HEK293T (cell line): ENCODE measurements at regions not wholly inside any gene's neighbourhood (a gene's known extent, or its start where the extent isn't known, plus 50 kb on each side); places are given as distances from the start of the nearest gene placed in this dataset.

Source experiments
- CTCF ChIA-PET: fragments of 350-600 bp; formaldehyde crosslinking; extraction: SDS; loops from one replicate; lab custom pipeline; 2021; ENCODE audit warnings: antibody characterized with exemption, inconsistent platforms; lab: Yijun Ruan, JAX
- POLR2A ChIA-PET: fragments of 350-600 bp; formaldehyde crosslinking; extraction: SDS; loops from one replicate; lab custom pipeline; 2020; ENCODE audit warnings: antibody characterized with exemption, inconsistent platforms; lab: Yijun Ruan, JAX
- DNase-seq: peaks from one replicate; pipeline ENCODE4 v3.0.0; 2012; ENCODE audit warnings: mixed read lengths; ENCODE audit errors: extremely low spot score
- ARNT ChIP-seq: fragments of 450-650 bp; IDR thresholded peaks from 2 replicates; pipeline ENCODE4 v1.6.1; 2017; ENCODE audit warnings: mild to moderate bottlenecking
- BHLHE40 ChIP-seq: fragments of 450-650 bp; IDR thresholded peaks from 2 replicates; pipeline ENCODE4 v1.6.1; 2016; ENCODE audit warnings: mild to moderate bottlenecking, moderate library complexity, borderline replicate concordance
- CTBP1 ChIP-seq: fragments of 450-650 bp; IDR thresholded peaks from 2 replicates; pipeline ENCODE4 v1.6.1; 2016; ENCODE audit warnings: borderline replicate concordance
- ELF4 ChIP-seq: fragments of 450-650 bp; IDR thresholded peaks from 2 replicates; pipeline ENCODE4 v1.6.1; 2017; ENCODE audit warnings: antibody characterized with exemption
- FOXA1 ChIP-seq: fragments of 450-650 bp; IDR thresholded peaks from 2 replicates; pipeline ENCODE4 v1.6.1; 2016; ENCODE audit warnings: mild to moderate bottlenecking
- FOXK2 ChIP-seq: fragments of 450-650 bp; IDR thresholded peaks from 2 replicates; pipeline ENCODE4 v1.6.1; 2016; ENCODE audit warnings: mild to moderate bottlenecking
- FOXM1 ChIP-seq: fragments of 450-650 bp; IDR thresholded peaks from 2 replicates; pipeline ENCODE4 v1.6.1; 2017; ENCODE audit warnings: mild to moderate bottlenecking, borderline replicate concordance
- HDGF ChIP-seq: fragments of 450-650 bp; IDR thresholded peaks from 2 replicates; pipeline ENCODE4 v1.6.1; 2017; ENCODE audit warnings: antibody characterized with exemption, borderline replicate concordance
- L3MBTL2 ChIP-seq: fragments of 450-650 bp; conservative IDR thresholded peaks from 2 replicates; pipeline ENCODE4 v1.6.1; 2016; ENCODE audit warnings: mild to moderate bottlenecking
- LEF1 ChIP-seq: fragments of 450-650 bp; IDR thresholded peaks from 2 replicates; pipeline ENCODE4 v1.6.1; 2017; ENCODE audit warnings: mild to moderate bottlenecking, borderline replicate concordance
- NFRKB ChIP-seq: fragments of 450-650 bp; IDR thresholded peaks from 2 replicates; pipeline ENCODE4 v1.6.1; 2016; ENCODE audit warnings: mild to moderate bottlenecking, moderate library complexity
- PKNOX1 ChIP-seq: fragments of 450-650 bp; IDR thresholded peaks from 2 replicates; pipeline ENCODE4 v1.6.1; 2016
- SP1 ChIP-seq: fragments of 450-650 bp; IDR thresholded peaks from 2 replicates; pipeline ENCODE4 v1.6.1; 2017
- SUZ12 ChIP-seq: fragments of 450-650 bp; IDR thresholded peaks from 2 replicates; pipeline ENCODE4 v1.6.1; 2016; ENCODE audit warnings: mild to moderate bottlenecking
- TARDBP ChIP-seq: fragments of 450-650 bp; IDR thresholded peaks from 2 replicates; pipeline ENCODE4 v1.6.1; 2016
- ZNF384 ChIP-seq: fragments of 450-650 bp; IDR thresholded peaks from 2 replicates; pipeline ENCODE4 v1.6.1; 2016

GRCh38 chr13:22744688-22745452 is 435.9 kb upstream of the SGCG start:
- CTCF ChIA-PET: no interaction called here
- POLR2A ChIA-PET: no interaction called here
- no peak for DNase-seq
- TF ChIP-seq ELF4 (no peak), FOXA1 (no peak), FOXK2 (no peak), TARDBP (no peak), CTBP1 (no peak), NFRKB (no peak), ARNT (no peak), FOXM1 (no peak), LEF1 (no peak), BHLHE40 (no peak), L3MBTL2 (no peak), SUZ12 (no peak), ZNF384 (no peak), PKNOX1 (no peak), SP1 (no peak), HDGF (no peak)

DNA sequence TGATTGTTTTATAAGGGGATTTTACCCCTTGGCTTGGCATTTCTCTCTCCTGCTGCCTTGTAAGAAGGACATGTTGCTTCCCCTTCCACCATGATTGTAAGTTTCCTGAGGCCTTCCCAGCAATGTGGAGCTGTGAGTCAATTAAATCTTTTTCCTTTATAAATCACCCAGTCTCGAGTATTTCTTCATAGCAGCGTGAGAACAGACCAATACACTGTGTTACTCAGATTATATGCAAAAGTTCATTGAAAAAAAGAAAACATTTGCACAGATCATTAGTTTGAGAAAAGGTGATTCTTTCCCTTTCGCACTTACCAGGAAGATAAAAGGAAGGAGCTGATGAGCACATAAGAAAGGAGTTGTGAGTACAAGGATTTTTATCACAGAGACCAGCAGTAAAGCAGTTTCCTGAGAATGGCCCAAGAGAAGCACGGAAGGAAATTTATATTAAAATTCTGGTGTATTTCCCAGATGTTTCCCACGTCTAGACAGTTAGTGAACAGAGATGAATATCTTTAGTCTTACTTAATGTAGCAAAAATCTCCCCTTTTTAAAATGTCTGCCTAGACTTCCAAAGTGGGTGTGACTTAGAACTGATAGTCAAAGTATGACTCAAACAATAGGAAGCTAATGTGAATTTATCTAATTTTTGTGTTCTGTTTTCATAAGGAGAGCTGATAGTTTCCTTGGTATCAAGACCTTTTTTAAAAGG is 431.8 kb upstream of the SGCG start:
- DNase-seq: no peak
- POLR2A ChIA-PET: no interaction called here
- no peak for TF ChIP-seq ELF4
- no peak for TF ChIP-seq CTBP1
- TF ChIP-seq BHLHE40: no peak
- TF ChIP-seq NFRKB: no peak
- TF ChIP-seq PKNOX1: no peak
- TF ChIP-seq SP1: no peak
- TF ChIP-seq FOXK2: no peak
- no peak for TF ChIP-seq L3MBTL2
- TF ChIP-seq FOXA1: no peak
- no peak for TF ChIP-seq ARNT
- TF ChIP-seq SUZ12: no peak
- no peak for TF ChIP-seq LEF1
- TF ChIP-seq ZNF384: no peak
- CTCF ChIA-PET: no interaction called here

- TF ChIP-seq NFRKB: no peak
- no peak for TF ChIP-seq CTBP1
- no peak for TF ChIP-seq LEF1
- TF ChIP-seq FOXA1: no peak
- no peak for TF ChIP-seq ARNT
- TF ChIP-seq FOXK2: no peak
- ChIA-PET POLR2A (no interaction called here), CTCF (no interaction called here)
- DNase-seq: no peak
These were observed 431.2 kb upstream of the SGCG start for GRCh38 chr13:22749626-22750025.

DNA sequence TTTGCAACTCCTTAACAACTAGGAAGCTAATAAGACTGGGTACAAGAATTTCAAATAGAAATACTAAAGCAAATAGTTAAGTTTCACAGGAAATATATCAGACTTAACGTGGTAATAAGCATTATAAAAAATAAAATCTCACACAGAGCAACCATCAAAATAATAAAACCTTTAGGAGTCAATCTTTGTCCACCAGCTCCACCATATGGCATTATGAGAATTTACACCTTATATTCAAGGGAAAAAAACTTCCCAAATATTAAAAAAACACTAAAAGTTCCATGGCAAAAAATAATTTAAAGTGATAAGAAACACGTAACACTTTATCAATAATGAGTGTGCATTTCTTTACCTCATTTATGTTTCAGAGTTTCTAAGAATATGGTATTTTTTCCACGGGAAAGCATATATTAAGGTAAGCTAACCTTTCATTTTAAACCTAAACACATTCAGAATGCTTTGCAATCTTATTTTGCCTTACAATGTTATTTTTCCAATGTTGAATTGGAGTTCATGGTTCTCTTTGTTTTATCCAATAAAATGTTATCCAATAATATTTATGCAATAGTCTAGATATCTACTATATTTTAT is 423.2 kb upstream of the SGCG start:
- DNase-seq: no peak

DNA sequence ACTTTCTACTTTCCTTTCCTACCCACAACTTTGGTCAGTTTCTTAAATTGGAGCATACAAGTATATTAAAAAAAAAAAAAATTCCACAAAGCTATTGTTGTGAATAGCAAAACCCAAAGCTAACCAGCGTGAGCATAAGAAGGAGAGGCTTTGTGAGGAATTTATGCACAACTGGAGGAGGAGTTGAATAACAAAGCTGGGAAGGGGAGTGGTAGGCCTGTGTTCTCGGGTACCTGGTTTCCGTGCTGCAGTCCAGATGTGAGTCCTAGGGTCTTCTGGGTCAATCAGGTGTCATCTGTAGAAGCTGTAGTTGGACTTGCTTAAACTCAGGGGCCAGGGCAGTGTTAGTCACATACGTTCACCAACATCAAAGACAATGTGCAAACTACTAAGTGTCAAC is 422.5 kb upstream of the SGCG start:
- TF ChIP-seq FOXM1: no peak
- ChIA-PET POLR2A (no interaction called here), CTCF (interaction anchor here (0.7 to 1.0 kb wide), 2 partner anchors 535 to 1082 kb away, joined by 3 read pairs; no protein-coding TSS in a partner anchor)
- DNase-seq: no peak

More for the DNA sequence above, 423.2 kb upstream of the SGCG start:
- CTCF ChIA-PET: interaction anchor here (0.6 to 1.0 kb wide), 3 partner anchors 36 to 1082 kb away, joined by 3 to 5 read pairs (median 3); no protein-coding TSS in a partner anchor
- TF ChIP-seq PKNOX1 (no peak), ZNF384 (peak; percentile 15; the same call in 1 of the 2 replicates), ARNT (no peak), CTBP1 (no peak), FOXA1 (no peak), FOXK2 (no peak)
- POLR2A ChIA-PET: no interaction called here

GRCh38 chr13:22761709-22762108 is 419.1 kb upstream of the SGCG start:
- ChIA-PET CTCF (interaction anchor here (0.8 kb wide), 1 partner anchor 34 kb away, joined by 3 read pairs; no protein-coding TSS in a partner anchor), POLR2A (no interaction called here)
- no peak for DNase-seq
- TF ChIP-seq LEF1 (no peak), FOXA1 (no peak), NFRKB (no peak), BHLHE40 (no peak), TARDBP (no peak), FOXK2 (no peak), PKNOX1 (no peak), ELF4 (no peak), SUZ12 (no peak), CTBP1 (no peak), HDGF (no peak), ZNF384 (no peak), SP1 (no peak), FOXM1 (no peak), ARNT (no peak), L3MBTL2 (no peak)
